Activated naive CD8-positive, alpha-beta T cell treated with anti-CD3 and anti-CD28 coated beads for 36 hours (primary cell): ENCODE measurements at regions not wholly inside any gene's neighbourhood (a gene's known extent, or its start where the extent isn't known, plus 50 kb on each side); places are given as distances from the start of the nearest gene placed in this dataset.

Experiments used
- DNase-seq: peaks from one replicate; pipeline ENCODE4 v3.0.0; 2021
- H3K27ac Mint-ChIP-seq: one replicate; pipeline ENCODE4 v1.8.0; 2022; ENCODE audit warnings: mild to moderate bottlenecking, moderate library complexity, mixed read lengths
- H3K27me3 Mint-ChIP-seq: one replicate; pipeline ENCODE4 v1.8.0; 2022; ENCODE audit warnings: mild to moderate bottlenecking, mixed read lengths
- H3K36me3 Mint-ChIP-seq: one replicate; pipeline ENCODE4 v1.8.0; 2021; ENCODE audit warnings: mild to moderate bottlenecking, mixed read lengths
- H3K4me1 Mint-ChIP-seq: one replicate; pipeline ENCODE4 v1.8.0; 2021; ENCODE audit warnings: mixed read lengths
- H3K4me3 Mint-ChIP-seq: one replicate; pipeline ENCODE4 v1.8.0; 2022; ENCODE audit warnings: mild to moderate bottlenecking, moderate library complexity, mixed read lengths
- H3K9me3 Mint-ChIP-seq: one replicate; pipeline ENCODE4 v1.8.0; 2022; ENCODE audit warnings: mixed read lengths

DNA sequence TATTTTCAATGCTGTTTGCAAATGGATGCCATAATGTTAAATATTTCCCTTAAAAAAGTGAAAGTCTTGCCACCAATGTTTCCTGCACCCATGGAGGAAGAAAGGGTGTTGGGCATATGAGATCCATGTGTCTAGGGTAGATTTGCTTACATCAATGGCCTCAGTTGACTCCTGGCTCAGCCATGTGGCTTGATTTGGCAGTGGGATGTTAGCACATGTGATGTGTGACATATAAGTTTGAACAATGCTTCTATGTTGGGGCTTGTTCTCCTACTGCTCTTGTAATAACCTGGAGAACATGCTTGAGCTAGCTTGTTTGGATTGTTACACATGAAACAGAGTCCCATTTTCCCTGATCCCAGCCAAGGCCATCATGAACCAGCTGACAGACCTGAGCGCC lies 187.6 kb downstream of the SCP2D1 start:
- Mint-ChIP-seq H3K4me3 (no peak overlapping the region), H3K27ac (no peak overlapping the region), H3K4me1 (no peaks in the 10 kb centered on the region), H3K36me3 (no peaks in the 10 kb centered on the region), H3K9me3 (no peaks in the 10 kb centered on the region), H3K27me3 (peaks cover 5% of the 10 kb centered on the region)
- DNase-seq = no peak

DNA sequence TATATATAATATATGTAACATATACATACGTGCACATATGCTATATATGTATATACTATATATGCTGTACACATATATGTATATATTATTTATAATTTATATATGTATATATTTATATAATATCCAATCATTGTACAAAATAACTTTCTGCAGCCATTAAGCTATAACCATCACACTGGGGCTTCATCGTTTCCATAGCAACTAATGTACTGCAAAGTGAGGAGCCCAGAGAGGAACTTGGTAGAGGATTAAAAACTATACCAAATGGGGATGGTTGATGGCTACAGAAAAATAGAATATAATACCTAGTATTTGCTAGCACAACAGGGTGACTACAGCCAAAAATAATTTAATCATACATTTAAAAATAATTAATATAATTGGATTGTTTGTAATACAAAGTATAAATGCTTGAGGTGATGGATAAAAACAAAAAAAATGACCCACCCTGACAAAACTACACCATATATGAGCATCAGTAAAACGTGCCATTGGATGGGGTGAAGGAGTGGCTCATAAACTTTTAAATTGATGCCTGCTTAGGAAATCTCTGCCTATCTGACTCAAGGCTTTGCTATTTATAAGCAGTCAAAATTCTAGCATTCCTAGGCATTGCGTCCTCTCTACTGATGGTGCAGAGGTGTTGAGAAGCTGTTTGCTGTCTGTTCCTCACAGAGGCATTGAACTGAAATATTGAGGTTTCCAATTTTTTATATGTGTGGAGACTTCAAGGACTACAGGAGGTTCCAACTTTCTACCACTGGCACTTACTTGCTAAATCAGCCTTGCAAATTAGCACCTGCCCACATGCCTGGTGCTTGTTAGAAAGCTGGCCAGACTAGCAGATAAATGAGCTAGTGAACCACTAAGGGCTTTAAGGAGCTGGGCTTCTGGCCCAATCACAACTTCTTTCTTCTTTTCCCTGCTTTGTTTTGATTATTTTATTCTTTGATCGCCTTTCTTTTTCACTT lies 190.1 kb downstream of the SCP2D1 start:
- DNase-seq = no peak
- no peak overlapping the region for H3K27ac Mint-ChIP-seq
- no peaks in the 10 kb centered on the region for H3K9me3 Mint-ChIP-seq
- no peaks in the 10 kb centered on the region for H3K4me1 Mint-ChIP-seq
- H3K36me3 Mint-ChIP-seq = no peaks in the 10 kb centered on the region
- no peak overlapping the region for H3K4me3 Mint-ChIP-seq
- peaks cover 5% of the 10 kb centered on the region for H3K27me3 Mint-ChIP-seq

DNA sequence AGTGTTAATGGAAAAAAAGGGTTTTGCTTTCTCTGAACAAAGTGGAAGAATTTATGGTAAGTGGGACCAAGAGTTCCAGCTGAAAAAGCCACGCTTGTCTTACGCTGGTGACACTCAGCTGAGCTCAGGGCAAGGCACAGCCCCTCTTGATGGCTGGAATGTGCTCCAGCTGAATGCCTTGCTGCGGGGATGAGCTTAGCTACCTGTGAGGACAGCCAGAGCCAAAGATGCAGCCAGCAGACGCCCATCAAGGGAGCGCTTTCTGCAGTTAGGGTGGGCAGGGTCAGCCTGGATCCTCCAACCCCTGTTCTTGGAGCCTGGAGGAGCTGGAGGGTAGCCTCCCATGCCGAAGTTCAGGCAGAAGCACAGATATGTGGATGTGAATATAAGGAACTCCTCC lies 191.4 kb downstream of the SCP2D1 start:
- Mint-ChIP-seq H3K27me3 (peaks cover 5% of the 10 kb centered on the region), H3K27ac (no peak overlapping the region), H3K4me1 (no peaks in the 10 kb centered on the region), H3K36me3 (no peaks in the 10 kb centered on the region), H3K9me3 (no peaks in the 10 kb centered on the region), H3K4me3 (no peak overlapping the region)
- DNase-seq = no peak

DNA sequence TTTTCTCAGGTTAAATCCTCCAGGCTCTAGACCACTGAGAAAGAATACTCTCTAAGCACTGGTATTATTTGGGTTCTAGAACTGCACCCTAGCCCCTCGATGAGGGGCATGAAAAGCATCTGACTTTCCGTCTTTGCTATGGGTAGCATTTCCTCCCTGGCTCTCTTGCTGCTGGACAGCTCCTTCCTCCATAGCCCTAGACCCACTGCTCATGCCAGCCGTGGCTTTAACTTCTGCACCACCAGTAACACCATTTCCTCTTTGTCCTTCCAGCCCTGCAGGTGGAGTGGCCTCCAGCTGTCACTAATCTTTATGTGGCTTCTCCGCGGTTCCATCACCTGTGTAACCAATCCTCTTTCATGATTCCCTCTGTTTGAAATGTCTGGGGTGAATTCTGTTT lies 194.9 kb downstream of the SCP2D1 start:
- no peaks in the 10 kb centered on the region for H3K4me1 Mint-ChIP-seq
- H3K27ac Mint-ChIP-seq = no peak overlapping the region
- no peaks in the 10 kb centered on the region for H3K9me3 Mint-ChIP-seq
- no peaks in the 10 kb centered on the region for H3K36me3 Mint-ChIP-seq
- H3K4me3 Mint-ChIP-seq = no peak overlapping the region
- no peak for DNase-seq
- peaks cover 5% of the 10 kb centered on the region for H3K27me3 Mint-ChIP-seq

DNA sequence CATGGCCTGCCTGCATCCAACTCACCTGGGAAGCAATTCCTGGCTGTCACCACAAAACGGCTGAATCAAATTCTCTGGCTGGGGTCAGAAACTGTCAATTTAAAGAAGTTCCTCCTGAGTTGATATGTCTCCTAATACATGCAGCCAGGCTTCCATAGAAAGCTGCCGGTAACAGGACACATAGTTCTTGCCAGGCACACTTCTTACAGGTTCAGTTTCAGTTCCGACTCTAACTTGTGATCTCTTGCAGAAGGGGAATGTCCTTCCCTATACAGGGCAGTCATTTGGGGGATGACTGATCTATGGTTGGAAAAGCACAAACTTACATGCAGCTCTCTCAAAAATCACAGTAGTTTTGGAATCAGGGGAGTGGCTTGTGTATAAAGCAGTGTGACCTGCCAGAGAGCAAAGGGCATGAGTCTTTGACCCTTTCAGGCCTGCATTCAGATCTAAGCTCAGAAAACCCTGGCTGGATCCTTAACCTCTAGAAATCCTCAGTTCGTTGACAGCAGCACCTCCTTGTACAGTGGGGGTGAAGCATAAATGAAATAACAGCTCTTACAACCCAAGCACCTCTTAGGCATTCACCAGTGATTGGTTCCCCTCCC lies 195.6 kb downstream of the SCP2D1 start:
- H3K27me3 Mint-ChIP-seq = peaks cover 3% of the 10 kb centered on the region
- no peak overlapping the region for H3K27ac Mint-ChIP-seq
- H3K36me3 Mint-ChIP-seq = no peaks in the 10 kb centered on the region
- H3K4me1 Mint-ChIP-seq = no peaks in the 10 kb centered on the region
- H3K4me3 Mint-ChIP-seq = no peak overlapping the region
- H3K9me3 Mint-ChIP-seq = no peaks in the 10 kb centered on the region
- DNase-seq = no peak

DNA sequence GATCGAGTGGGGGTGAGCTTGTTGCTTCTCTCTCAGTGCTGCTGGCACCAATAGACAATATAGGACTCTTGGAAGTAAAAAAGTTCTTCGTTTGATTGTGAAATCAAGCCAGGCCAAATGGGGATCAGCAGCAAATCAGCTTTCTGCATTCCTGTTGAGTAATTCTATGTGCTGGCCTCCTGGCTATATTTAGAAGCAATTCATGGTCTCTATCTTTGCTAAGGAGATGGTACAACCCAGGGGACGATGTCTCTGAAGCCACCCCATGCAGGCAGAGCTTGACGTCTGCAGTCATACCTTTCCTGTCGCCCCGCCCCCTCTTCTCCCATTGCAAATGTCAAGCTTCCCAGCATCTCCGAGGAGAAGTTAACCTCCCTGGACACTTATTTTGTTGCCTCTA lies 199.1 kb downstream of the SCP2D1 start:
- Mint-ChIP-seq H3K27me3 (no peaks in the 10 kb centered on the region), H3K9me3 (no peaks in the 10 kb centered on the region), H3K4me1 (no peaks in the 10 kb centered on the region), H3K27ac (no peak overlapping the region), H3K36me3 (no peaks in the 10 kb centered on the region), H3K4me3 (no peak overlapping the region)
- no peak for DNase-seq

DNA sequence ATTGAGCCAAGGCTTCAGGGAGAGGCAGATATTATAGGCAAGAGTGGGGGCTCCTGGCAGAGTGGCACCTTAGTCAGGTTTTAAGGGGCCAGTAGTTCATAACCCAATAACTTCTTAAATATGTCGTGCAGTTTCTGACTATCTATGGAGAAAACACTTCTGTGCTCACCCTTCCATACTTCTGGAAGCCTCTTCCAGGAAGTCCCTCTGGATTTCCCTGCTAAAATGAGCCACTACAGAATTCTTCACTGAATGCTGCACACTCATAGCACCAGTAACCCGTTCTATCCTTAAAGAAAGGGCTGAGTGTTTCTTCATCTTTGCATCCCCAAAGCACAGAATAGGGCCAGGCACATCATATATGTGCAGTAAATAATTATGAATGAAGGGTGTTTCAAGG lies 198.5 kb upstream of the SLC24A3 start:
- no peak overlapping the region for H3K4me3 Mint-ChIP-seq
- no peaks in the 10 kb centered on the region for H3K36me3 Mint-ChIP-seq
- no peak for DNase-seq
- H3K4me1 Mint-ChIP-seq = no peaks in the 10 kb centered on the region
- no peaks in the 10 kb centered on the region for H3K27me3 Mint-ChIP-seq
- H3K27ac Mint-ChIP-seq = no peak overlapping the region
- no peaks in the 10 kb centered on the region for H3K9me3 Mint-ChIP-seq

DNA sequence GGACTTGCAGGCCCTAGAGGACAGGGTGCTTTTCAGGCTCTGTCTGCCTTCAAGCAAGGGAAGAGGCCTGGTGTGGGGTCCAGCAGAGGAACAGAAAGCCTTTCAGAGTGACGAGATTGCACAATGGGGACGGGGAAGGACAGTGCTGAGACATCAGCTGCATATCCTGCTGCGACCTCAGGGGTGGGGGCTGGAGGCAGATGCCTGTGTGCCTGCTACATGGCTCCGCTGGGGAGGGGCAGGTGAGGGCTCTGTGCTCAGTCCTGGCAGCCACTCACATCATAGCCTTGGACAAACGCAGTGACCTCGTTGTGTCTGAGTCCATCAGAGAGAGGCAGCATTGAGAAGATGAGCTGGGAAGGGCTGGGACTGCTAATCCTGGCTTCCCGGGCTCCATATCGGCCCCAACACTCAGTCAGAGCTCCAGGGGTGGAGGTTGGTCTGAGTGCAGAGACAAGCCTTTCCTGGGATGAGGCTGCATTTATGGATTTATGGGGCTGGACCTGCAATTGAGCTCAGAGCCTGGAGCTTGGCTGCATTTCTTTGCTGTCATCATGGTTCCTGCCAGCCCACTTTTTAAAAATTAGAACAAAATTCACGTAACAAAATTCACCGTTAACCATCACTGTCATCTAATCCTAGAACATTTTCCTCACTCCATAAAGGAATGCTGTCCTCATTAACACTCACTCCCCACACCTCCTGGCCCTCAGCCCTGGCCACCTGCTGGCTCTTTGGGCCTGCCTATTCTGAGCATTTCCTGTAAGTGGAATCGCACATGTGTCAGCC lies 196.9 kb upstream of the SLC24A3 start:
- Mint-ChIP-seq H3K9me3 (no peaks in the 10 kb centered on the region), H3K27ac (no peak overlapping the region), H3K4me3 (no peak overlapping the region), H3K4me1 (no peaks in the 10 kb centered on the region), H3K36me3 (no peaks in the 10 kb centered on the region), H3K27me3 (no peaks in the 10 kb centered on the region)
- DNase-seq = no peak

DNA sequence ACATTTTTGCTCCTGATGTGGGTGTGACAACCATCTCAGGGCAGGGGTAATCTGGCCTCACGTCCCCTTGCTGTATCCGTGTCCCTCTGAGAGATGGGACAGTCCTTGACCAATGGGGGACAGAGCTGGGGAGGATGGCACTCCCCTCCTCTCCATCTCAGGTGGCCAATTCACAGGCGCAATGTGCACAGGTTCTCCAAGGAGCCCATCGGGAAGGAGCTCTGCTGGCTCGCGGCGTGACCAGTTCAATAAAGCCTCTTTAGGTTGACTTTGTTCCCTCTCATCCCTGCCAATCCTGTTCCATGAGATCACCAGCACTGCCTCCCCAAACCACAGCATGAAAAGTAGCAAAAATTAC lies 196.3 kb upstream of the SLC24A3 start:
- H3K27me3 Mint-ChIP-seq = no peaks in the 10 kb centered on the region
- H3K4me3 Mint-ChIP-seq = no peak overlapping the region
- H3K27ac Mint-ChIP-seq = no peak overlapping the region
- H3K9me3 Mint-ChIP-seq = no peaks in the 10 kb centered on the region
- no peaks in the 10 kb centered on the region for H3K4me1 Mint-ChIP-seq
- no peaks in the 10 kb centered on the region for H3K36me3 Mint-ChIP-seq
- no peak for DNase-seq

DNA sequence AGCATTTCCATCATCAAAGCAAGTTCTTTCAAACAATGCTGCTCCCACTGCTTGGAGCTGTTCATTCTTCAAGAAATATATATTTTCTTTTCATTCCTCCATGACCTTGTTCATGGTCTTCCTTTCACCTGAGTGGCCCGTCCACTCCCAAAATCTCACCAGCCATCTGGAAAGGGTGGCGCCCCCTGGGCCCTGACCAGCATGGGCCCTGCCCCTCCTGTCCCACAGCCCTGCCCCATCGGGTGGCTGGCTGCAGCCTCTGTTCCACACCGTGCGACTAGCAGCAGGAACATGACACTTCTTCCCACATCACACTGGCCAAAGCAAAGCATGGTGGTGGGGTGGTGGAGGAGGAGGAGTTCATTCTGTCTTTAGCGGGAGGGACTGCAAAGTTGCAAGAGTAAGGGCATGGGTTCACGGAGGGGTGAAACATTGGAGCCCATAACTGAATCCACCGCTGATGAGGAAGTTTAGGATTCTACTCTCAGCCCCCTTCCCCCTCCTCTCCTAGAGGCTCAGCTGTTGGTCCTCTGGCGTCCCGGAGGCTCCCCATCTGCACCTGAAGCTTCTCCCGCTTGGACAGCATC lies 195.2 kb upstream of the SLC24A3 start:
- Mint-ChIP-seq H3K9me3 (no peaks in the 10 kb centered on the region), H3K27ac (no peak overlapping the region), H3K27me3 (no peaks in the 10 kb centered on the region), H3K4me3 (no peak overlapping the region), H3K36me3 (no peaks in the 10 kb centered on the region), H3K4me1 (no peaks in the 10 kb centered on the region)
- no peak for DNase-seq

DNA sequence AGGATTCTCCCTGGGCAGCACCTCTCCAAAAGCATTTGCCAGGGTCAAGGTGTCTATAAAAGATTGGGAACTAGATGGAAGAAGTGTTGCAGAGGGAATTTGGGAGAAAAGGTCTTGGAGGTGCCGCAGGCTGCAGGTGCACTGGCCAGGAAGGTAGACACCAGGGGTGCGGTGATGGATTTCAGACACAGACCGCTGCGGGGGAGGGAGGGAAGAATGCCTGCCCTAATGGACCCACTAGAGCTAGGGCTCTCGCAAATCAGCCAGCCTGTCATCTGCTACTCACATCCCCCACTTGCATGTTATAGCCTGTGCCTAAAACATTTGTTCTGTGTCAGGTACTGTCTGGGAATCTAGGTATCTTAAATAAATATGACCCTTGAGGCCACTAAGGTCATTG lies 193.6 kb upstream of the SLC24A3 start:
- H3K36me3 Mint-ChIP-seq = no peaks in the 10 kb centered on the region

DNA sequence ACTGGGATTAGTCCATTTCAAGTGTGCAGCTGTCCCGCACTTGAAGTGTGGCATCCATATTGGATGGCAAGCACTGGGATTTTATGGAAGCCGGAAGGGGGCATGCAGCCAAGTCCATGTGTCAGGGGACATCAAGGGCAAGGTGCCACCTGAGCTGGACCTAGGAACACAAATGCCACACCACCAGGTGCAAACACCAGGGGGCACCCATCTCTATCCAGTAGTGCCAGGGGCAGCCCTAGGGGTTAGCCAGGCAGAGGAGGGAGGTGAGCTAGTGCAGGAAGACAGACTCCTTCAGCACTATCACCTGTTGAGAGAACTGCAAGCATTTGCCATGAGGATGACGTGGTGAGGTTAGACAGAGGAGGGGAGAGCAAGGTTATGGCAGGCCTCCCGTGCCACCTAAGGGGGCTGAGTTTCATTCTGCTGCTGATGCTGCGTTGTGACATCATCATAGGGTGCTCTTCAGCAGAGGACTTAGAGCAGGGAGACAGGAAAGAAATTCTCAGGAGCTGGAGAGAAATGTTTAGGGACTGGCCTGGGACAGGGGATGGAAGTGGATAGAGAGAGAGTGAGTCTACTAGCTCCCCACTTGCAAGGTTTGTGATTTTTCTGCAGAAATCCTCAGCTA lies 192.6 kb upstream of the SLC24A3 start:
- Mint-ChIP-seq H3K9me3 (no peaks in the 10 kb centered on the region), H3K27ac (no peak overlapping the region), H3K4me1 (no peaks in the 10 kb centered on the region), H3K27me3 (peaks cover 5% of the 10 kb centered on the region), H3K36me3 (no peaks in the 10 kb centered on the region), H3K4me3 (no peak overlapping the region)
- DNase-seq = no peak

More for the DNA sequence above, 193.6 kb upstream of the SLC24A3 start:
- DNase-seq = no peak
- Mint-ChIP-seq H3K4me3 (no peak overlapping the region), H3K27ac (no peak overlapping the region), H3K27me3 (peaks cover 5% of the 10 kb centered on the region), H3K4me1 (no peaks in the 10 kb centered on the region), H3K9me3 (no peaks in the 10 kb centered on the region)

DNA sequence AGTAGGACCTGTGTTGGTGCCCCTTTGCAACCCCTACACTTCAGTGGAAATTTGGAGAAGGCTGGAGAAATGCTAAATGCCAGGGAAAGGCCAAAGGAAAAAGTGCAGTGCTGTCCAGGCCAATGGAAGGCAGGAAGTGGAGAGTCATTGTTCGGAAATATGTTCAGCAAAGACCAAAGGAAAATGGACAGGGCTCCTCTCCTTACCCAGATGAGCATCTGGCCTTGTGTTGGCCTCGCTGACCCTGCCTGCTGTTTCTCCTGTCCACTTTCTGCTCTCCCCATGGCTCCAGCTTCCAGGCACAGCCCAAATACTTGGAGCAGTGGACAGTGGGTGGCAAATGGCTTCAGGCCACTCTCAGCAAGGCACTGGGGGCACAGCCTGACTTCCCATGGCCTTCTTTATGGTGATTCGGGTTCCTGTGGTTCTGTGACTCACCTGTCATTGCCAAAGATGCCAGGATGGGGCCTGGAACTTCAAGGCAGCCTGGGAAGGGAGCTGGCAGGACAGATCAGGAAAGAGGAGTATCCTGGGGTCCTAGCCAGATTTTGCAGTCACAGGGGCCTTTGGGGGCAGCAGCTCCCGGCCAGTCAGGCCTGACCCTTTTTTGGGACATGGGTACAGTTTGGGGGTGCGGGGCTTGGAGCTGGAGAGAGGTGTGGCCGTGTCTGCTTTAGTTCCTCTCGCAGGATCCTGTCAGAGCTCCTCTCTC lies 190.9 kb upstream of the SLC24A3 start:
- DNase-seq = no peak
- Mint-ChIP-seq H3K27ac (no peak overlapping the region), H3K36me3 (no peaks in the 10 kb centered on the region), H3K27me3 (peaks cover 5% of the 10 kb centered on the region), H3K9me3 (no peaks in the 10 kb centered on the region), H3K4me3 (no peak overlapping the region), H3K4me1 (no peaks in the 10 kb centered on the region)

DNA sequence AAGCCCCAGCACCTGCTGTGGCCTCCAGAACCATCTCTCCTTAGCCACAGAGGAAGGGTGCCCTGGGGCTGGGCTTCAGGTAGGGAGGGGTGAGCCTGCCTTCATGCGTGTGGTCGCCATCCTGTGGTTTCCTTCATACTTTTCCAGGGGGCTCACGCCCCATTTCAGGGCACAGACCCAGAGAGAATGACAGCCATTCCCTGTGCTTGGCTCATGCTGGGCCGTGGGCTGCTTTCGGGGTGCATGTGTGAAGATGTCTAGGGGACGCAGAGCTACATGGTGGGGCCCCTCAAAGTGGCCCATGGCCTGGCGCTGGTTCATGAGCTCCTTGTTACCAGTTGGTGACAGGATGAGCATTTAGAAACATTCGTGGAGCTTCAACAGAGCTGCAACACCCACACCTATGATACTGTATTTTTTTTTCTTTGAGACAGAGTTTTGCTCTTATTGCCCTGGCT lies 190.3 kb upstream of the SLC24A3 start:
- H3K4me1 Mint-ChIP-seq = no peaks in the 10 kb centered on the region
- H3K27me3 Mint-ChIP-seq = peaks cover 5% of the 10 kb centered on the region
- H3K27ac Mint-ChIP-seq = no peak overlapping the region
- no peak for DNase-seq
- no peak overlapping the region for H3K4me3 Mint-ChIP-seq
- H3K9me3 Mint-ChIP-seq = no peaks in the 10 kb centered on the region
- no peaks in the 10 kb centered on the region for H3K36me3 Mint-ChIP-seq
